ENCODE measurements at regions not wholly inside any gene's neighbourhood (a gene's known extent, or its start where the extent isn't known, plus 50 kb on each side); places are given as distances from the start of the nearest gene placed in this dataset.
"Not testable (repeated sequence)": the region's sequence is repeated elsewhere in the genome, so short reads cannot be mapped to it uniquely, and the experiment has no call there.

DNA sequence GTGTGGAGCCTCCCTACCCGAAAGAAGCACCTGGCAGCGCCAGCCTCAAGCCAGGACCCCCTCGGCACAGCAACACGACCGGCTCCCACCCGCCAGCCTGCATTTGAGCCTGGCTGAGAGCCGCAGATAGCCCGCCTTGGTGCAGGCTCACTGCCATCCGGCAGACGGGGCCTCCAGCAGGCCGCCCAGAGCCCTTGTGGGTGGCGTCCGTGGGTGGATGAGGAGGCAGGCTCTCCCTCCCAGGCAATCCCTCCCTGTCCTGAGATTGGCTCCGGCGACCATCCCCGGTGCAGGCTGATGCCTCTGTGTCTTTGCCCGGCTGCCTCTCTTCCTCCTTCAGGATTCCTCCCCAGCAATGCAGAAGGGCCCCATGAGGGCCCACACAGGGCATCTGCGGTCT is 1527.9 kb downstream of the BRD1 start:
- BruUV-seq (replicated peaks) = no TSS peak
- Histone ChIP-seq H3K9me2 (replicated peaks; ENCODE audit: low read length) (no peaks in the 10 kb centered on the region), H3K4me1 (ENCODE audit: insufficient read depth, low read length) (no peaks in the 10 kb centered on the region), H3K27me3 (ENCODE audit: low read length) (peaks cover 4% of the 10 kb centered on the region; the same call in 1 of the 2 replicates), H3F3A (ENCODE audit: low read length, unreplicated experiment) (no peaks in the 10 kb centered on the region), H3K27ac (ENCODE audit: low read length) (no peak overlapping the region), H3K4me2 (ENCODE audit: low read length) (no peak overlapping the region), H3K4me3 (ENCODE audit: low read length) (no peak overlapping the region), H3K79me2 (ENCODE audit: low read length) (no peaks in the 10 kb centered on the region), H3K36me3 (ENCODE audit: low read depth, low read length) (no peaks in the 10 kb centered on the region), H3K9me3 (ENCODE audit: low read length) (no peaks in the 10 kb centered on the region), H3K9ac (ENCODE audit: low read length) (no peak overlapping the region), H2AFZ (ENCODE audit: low read length) (no peak overlapping the region), H4K20me1 (ENCODE audit: low read length) (no peaks in the 10 kb centered on the region)
- no peak for ATAC-seq
- intact Hi-C loops (cut with micrococcal nuclease) = no loop called here
- CTCF ChIA-PET = no interaction called here
- TF ChIP-seq, protein P1, sequence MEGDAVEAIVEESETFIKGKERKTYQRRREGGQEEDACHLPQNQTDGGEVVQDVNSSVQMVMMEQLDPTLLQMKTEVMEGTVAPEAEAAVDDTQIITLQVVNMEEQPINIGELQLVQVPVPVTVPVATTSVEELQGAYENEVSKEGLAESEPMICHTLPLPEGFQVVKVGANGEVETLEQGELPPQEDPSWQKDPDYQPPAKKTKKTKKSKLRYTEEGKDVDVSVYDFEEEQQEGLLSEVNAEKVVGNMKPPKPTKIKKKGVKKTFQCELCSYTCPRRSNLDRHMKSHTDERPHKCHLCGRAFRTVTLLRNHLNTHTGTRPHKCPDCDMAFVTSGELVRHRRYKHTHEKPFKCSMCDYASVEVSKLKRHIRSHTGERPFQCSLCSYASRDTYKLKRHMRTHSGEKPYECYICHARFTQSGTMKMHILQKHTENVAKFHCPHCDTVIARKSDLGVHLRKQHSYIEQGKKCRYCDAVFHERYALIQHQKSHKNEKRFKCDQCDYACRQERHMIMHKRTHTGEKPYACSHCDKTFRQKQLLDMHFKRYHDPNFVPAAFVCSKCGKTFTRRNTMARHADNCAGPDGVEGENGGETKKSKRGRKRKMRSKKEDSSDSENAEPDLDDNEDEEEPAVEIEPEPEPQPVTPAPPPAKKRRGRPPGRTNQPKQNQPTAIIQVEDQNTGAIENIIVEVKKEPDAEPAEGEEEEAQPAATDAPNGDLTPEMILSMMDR (conservative IDR thresholded peaks at IDR 0.05; ENCODE audit: low read depth, low read length) = no peak
- TF ChIP-seq EZH2 (IDR thresholded peaks at IDR 0.05; ENCODE audit: low read length, unreplicated experiment) (no peak), EZH2phosphoT487 (IDR thresholded peaks at IDR 0.05; ENCODE audit: borderline replicate concordance, low read length) (no peak)
- POLR2A ChIA-PET (ENCODE audit: unreplicated experiment) = no interaction called here
- DNase-seq = no peak

DNA sequence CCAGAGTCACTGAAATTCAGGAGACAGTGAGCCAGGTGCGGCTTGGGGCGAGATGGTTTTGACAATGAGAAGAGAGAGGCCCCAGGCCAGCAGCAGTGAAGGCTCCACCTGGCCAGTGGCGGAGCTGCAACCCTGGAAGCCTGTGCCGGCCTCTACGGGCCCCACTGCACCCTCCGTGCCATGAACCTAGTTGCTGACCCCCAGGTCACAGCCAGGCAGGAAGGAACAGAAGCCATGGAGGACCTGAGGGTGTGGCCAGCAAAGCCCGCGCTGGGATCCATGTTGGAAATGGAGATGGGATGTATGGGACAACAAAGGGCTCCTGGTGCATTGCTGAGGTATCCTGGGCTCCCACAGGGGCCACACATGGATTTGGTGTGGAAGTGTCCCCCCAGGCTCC is 1528.5 kb downstream of the BRD1 start:
- no TSS peak for BruUV-seq (replicated peaks)
- TF ChIP-seq EZH2phosphoT487 (IDR thresholded peaks at IDR 0.05; ENCODE audit: borderline replicate concordance, low read length) = no peak
- Histone ChIP-seq H3K9me2 (replicated peaks; ENCODE audit: low read length) (no peaks in the 10 kb centered on the region), H2AFZ (ENCODE audit: low read length) (no peak overlapping the region), H3K79me2 (ENCODE audit: low read length) (no peaks in the 10 kb centered on the region), H3K27ac (ENCODE audit: low read length) (no peak overlapping the region), H3K4me1 (ENCODE audit: insufficient read depth, low read length) (no peaks in the 10 kb centered on the region), H3K9me3 (ENCODE audit: low read length) (no peaks in the 10 kb centered on the region), H3K4me3 (ENCODE audit: low read length) (no peak overlapping the region), H4K20me1 (ENCODE audit: low read length) (no peaks in the 10 kb centered on the region), H3F3A (ENCODE audit: low read length, unreplicated experiment) (no peaks in the 10 kb centered on the region), H3K27me3 (ENCODE audit: low read length) (peaks cover 4% of the 10 kb centered on the region; the same call in 1 of the 2 replicates), H3K9ac (ENCODE audit: low read length) (no peak overlapping the region), H3K36me3 (ENCODE audit: low read depth, low read length) (no peaks in the 10 kb centered on the region), H3K4me2 (ENCODE audit: low read length) (no peak overlapping the region)
- POLR2A ChIA-PET (ENCODE audit: unreplicated experiment) = no interaction called here
- intact Hi-C loops (cut with micrococcal nuclease) = no loop called here
- no peak for ATAC-seq
- DNase-seq = no peak
- CTCF ChIA-PET = no interaction called here

DNA sequence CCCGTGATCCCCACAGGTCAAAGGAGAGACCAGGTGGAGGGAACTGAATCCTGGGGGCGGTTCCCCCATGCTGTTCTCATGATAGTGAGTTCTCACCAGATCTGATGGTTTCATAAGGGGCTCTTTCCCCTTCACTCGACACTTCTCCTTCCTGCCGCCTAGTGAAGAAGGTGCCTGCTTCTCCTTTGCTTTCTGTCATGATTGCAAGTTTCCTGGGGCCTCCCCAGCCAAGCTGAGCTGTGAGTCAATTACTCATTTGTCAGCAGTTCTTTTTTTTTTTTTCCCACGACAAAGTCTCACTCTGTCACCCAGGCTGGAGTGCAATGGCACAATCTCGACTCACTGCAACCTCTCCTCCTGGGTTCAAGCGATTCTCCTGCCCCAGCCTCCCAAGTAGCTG is 1530.4 kb downstream of the BRD1 start:
- no peaks in the 10 kb centered on the region for H3F3A ChIP-seq (ENCODE audit: low read length, unreplicated experiment)
- no peaks in the 10 kb centered on the region for H3K36me3 ChIP-seq (ENCODE audit: low read depth, low read length)
- ChIA-PET CTCF (no interaction called here), POLR2A (ENCODE audit: unreplicated experiment) (no interaction called here)
- no peak overlapping the region for H3K4me2 ChIP-seq (ENCODE audit: low read length)
- H3K79me2 ChIP-seq (ENCODE audit: low read length) = no peaks in the 10 kb centered on the region
- DNase-seq = no peak
- TF ChIP-seq EZH2 (IDR thresholded peaks at IDR 0.05; ENCODE audit: low read length, unreplicated experiment) = no peak
- TF ChIP-seq, protein P1 (conservative IDR thresholded peaks at IDR 0.05; ENCODE audit: low read depth, low read length) = no peak
- TF ChIP-seq EZH2phosphoT487 (IDR thresholded peaks at IDR 0.05; ENCODE audit: borderline replicate concordance, low read length) = no peak
- intact Hi-C loops (cut with micrococcal nuclease) = no loop called here
- no peak for ATAC-seq
- H3K4me1 ChIP-seq (ENCODE audit: insufficient read depth, low read length) = no peaks in the 10 kb centered on the region
- no TSS peak for BruUV-seq (replicated peaks)
- peaks cover 4% of the 10 kb centered on the region; the same call in 1 of the 2 replicates for H3K27me3 ChIP-seq (ENCODE audit: low read length)
- no peak overlapping the region for H2AFZ ChIP-seq (ENCODE audit: low read length)
- H4K20me1 ChIP-seq (ENCODE audit: low read length) = no peaks in the 10 kb centered on the region
- no peak overlapping the region for H3K4me3 ChIP-seq (ENCODE audit: low read length)
- H3K9me3 ChIP-seq (ENCODE audit: low read length) = no peaks in the 10 kb centered on the region
- H3K9me2 ChIP-seq (replicated peaks; ENCODE audit: low read length) = no peaks in the 10 kb centered on the region
- H3K27ac ChIP-seq (ENCODE audit: low read length) = no peak overlapping the region
- H3K9ac ChIP-seq (ENCODE audit: low read length) = no peak overlapping the region

DNA sequence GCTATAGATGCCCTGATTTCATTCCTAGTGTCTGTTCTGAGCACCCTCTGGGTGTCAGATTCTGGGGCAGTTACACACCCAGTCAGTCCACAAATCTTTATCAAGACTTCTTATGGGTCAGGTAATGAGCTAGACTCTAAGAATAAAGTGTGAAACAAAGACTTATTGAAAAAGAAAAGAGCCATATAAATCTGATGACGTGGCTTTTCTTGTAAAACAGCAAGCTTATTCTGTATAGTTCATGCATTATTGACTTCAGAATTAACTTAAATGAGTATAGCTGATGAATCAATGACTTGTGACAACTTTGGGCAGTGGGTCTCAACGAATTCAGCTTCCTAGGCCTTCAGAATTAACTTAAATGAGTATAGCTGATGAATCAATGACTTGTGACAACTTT is 1527.5 kb downstream of the TBC1D22A start:
- POLR2A ChIA-PET (ENCODE audit: unreplicated experiment); CTCF ChIA-PET; H4K20me1 ChIP-seq (ENCODE audit: low read length); H3K79me2 ChIP-seq (ENCODE audit: low read length); H3K9me2 ChIP-seq (replicated peaks; ENCODE audit: low read length); H3K27ac ChIP-seq (ENCODE audit: low read length); BruUV-seq (replicated peaks); H3K4me2 ChIP-seq (ENCODE audit: low read length); H3K27me3 ChIP-seq (ENCODE audit: low read length); H2AFZ ChIP-seq (ENCODE audit: low read length); ATAC-seq; H3K9me3 ChIP-seq (ENCODE audit: low read length); intact Hi-C loops (cut with micrococcal nuclease); H3K9ac ChIP-seq (ENCODE audit: low read length); H3F3A ChIP-seq (ENCODE audit: low read length, unreplicated experiment); H3K36me3 ChIP-seq (ENCODE audit: low read depth, low read length); H3K4me1 ChIP-seq (ENCODE audit: insufficient read depth, low read length); DNase-seq; H3K4me3 ChIP-seq (ENCODE audit: low read length): not testable (repeated sequence)

Measured in PC-3 (cell line).